ENCODE measurements at regions not wholly inside any gene's neighbourhood (a gene's known extent, or its start where the extent isn't known, plus 50 kb on each side); places are given as distances from the start of the nearest gene placed in this dataset.
A peak's percentile ranks its signal among the peaks of the same experiment; 100 is the strongest.

DNA sequence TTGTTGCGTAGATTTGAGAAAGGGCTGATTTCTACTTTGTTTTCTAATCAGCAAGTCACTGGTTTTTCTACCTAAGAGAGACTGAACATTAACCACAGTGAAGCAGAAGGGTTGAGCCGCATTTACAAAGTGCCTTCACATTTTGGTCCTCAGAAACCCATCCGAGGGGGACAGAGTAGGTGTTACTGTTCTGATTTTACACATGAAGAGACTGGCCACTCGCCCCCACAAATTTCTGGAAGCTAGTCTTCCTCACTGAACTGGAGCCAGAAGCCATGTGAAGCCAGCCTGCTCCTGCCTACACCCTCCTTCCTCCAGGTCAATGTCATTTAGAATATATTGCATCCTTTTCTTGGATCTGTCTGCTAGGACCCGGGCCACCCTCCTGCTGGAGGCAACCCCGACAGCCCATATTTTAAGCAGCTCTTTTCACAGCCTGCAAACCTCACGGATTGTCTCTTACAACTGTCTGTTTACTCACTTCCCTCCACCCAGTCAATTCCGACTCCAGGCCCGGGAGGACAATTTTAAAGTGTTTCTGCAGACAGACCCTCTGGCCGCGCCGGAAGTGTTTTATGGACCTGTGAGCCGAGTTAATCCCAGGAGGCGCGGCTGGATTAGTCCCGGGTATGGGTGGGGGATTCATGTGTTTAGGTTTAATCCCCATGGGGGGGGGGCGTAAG is 73.2 kb upstream of the BCOR start:
- Mint-ChIP-seq H3K27ac (peak overlapping the region; percentile 98), H3K4me1 (peaks cover 40% of the 10 kb centered on the region), H3K27me3 (no peaks in the 10 kb centered on the region), H3K36me3 (no peaks in the 10 kb centered on the region), H3K9me3 (no peaks in the 10 kb centered on the region), H3K4me3 (peak overlapping the region; percentile 88)
- POLR2A ChIA-PET = interaction anchor here (1.1 to 6.0 kb wide), 5 partner anchors 17 to 356 kb away, joined by 3 to 71 read pairs (median 12); partner anchors contain the start of gene BCOR
- no peak for ATAC-seq (ENCODE audit: low read depth)
- no peak for DNase-seq

DNA sequence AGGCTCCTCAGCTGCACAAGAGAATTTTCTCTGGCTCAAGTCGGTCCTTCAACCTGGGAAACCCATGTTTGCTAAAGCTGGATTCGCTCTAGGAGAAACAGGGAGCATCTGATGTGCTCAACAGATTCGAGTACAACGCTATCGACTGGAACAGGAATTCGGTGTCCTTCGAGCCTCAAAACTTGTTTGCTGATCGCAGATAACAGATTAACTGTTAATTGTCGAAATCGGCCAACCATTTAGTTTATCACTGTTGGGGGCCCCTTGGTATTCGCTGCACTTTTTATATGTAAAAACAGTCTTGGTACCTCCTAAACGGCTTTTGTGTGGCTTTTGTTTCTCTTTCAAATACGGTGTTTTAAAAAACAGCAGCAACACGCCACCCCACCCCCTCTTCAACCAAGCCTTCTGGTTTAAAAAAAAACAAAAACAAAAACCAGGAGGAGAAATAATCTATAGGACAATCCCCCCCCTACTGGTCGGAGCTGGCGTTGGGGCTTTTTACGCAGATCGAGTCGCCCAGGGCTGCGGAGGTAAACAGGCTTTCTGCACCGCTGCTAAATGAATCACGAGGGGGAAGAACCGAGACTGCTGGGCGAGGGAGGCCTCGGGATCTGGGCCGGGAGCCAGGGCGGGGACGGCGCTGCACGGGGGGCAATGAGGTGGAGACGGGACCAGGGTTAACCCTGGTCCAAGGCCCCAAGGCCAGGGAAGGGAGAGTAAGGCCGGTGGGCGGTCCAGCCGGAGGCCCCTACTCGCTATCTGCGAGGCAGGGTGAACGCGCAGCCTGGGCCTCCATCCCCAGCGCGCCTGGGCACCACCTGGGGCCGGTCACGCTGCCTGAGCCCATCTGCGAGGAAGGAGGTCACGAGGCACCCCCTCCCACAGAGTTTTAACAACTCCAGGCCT is 71.7 kb upstream of the BCOR start:
- H3K27me3 Mint-ChIP-seq = no peaks in the 10 kb centered on the region
- H3K36me3 Mint-ChIP-seq = no peaks in the 10 kb centered on the region
- peaks cover 36% of the 10 kb centered on the region for H3K4me1 Mint-ChIP-seq
- H3K27ac Mint-ChIP-seq = peak overlapping the region; percentile 98
- no peaks in the 10 kb centered on the region for H3K9me3 Mint-ChIP-seq
- H3K4me3 Mint-ChIP-seq = peak overlapping the region; percentile 88
- ATAC-seq (ENCODE audit: low read depth) (peak; percentile 65), DNase-seq (peak; percentile 75)
- POLR2A ChIA-PET = interaction anchor here (0.8 to 6.0 kb wide), 13 partner anchors 16 to 353 kb away, joined by 3 to 71 read pairs (median 4); partner anchors contain the start of gene BCOR

DNA sequence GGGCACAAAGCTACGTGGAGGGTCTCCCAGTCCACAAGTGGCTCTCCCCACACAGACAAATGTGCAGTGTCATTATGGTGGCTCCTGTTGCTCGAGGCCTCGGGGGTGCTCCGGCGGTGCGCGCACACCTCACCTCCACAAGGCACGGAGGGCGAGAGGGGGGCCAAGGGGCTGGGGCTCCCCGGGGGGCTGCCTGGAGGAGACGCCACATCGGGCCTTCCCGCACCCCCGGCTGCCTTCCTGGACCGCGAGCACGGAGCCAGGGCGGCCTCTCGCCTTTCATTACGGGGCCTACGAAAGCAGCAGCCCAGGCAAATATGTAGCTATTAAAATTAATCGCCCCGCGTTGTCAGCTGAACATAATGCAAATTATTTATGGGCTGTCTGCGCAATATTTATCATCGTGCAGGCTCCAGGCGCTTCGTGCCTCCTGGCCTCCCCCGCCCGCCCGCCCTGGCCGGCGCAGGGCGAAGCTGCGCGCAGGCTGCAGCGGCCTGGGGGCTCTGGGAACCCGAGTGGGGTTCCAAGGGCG is 70.8 kb upstream of the BCOR start:
- DNase-seq = no peak
- peak overlapping the region; percentile 87 for H3K27ac Mint-ChIP-seq
- H3K27me3 Mint-ChIP-seq = no peaks in the 10 kb centered on the region
- ATAC-seq (ENCODE audit: low read depth) = no peak
- no peaks in the 10 kb centered on the region for H3K36me3 Mint-ChIP-seq
- POLR2A ChIA-PET = interaction anchor here (0.9 to 6.0 kb wide), 11 partner anchors 8 to 352 kb away, joined by 3 to 71 read pairs (median 6); partner anchors contain the start of gene BCOR
- H3K9me3 Mint-ChIP-seq = no peaks in the 10 kb centered on the region
- peak overlapping the region; percentile 84 for H3K4me3 Mint-ChIP-seq
- H3K4me1 Mint-ChIP-seq = peaks cover 29% of the 10 kb centered on the region

DNA sequence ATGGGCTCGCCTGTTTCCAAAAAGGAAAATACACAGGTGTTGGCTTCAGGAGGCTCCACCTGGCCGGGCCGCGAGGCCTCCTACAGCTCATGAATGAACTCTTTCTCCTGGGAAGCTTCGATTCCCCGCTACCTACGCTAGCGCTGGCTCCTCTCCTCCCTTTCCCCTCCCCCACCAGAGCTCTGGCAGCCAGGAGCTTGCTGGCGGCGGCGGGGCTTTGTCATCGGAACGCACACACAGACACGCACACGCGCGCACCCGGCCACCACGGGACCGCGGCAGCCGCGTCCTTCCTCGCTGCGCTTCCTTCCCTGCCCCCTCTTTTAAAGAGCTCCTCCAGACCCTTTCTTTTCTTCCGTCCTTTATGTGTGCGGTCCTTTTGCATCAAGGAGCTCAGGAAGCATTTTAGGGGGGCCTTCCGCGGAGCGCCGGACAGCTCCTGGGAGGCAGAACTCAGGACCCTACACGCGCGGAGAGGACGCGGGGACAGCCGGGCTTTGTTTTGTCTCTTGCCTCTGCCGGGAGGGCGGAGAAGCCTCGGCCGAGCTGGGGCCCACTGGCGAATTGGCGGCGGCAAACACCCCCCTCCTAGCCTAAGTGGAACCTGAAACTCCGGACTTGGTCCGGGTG is 70.2 kb upstream of the BCOR start:
- no peaks in the 10 kb centered on the region for H3K9me3 Mint-ChIP-seq
- no peak for ATAC-seq (ENCODE audit: low read depth)
- peaks cover 23% of the 10 kb centered on the region for H3K4me1 Mint-ChIP-seq
- peak overlapping the region; percentile 87 for H3K27ac Mint-ChIP-seq
- POLR2A ChIA-PET = interaction anchor here (0.9 to 6.0 kb wide), 9 partner anchors 9 to 351 kb away, joined by 3 to 71 read pairs (median 6); partner anchors contain the start of gene BCOR
- H3K36me3 Mint-ChIP-seq = no peaks in the 10 kb centered on the region
- H3K27me3 Mint-ChIP-seq = no peaks in the 10 kb centered on the region
- peak overlapping the region; percentile 84 for H3K4me3 Mint-ChIP-seq
- no peak for DNase-seq

DNA sequence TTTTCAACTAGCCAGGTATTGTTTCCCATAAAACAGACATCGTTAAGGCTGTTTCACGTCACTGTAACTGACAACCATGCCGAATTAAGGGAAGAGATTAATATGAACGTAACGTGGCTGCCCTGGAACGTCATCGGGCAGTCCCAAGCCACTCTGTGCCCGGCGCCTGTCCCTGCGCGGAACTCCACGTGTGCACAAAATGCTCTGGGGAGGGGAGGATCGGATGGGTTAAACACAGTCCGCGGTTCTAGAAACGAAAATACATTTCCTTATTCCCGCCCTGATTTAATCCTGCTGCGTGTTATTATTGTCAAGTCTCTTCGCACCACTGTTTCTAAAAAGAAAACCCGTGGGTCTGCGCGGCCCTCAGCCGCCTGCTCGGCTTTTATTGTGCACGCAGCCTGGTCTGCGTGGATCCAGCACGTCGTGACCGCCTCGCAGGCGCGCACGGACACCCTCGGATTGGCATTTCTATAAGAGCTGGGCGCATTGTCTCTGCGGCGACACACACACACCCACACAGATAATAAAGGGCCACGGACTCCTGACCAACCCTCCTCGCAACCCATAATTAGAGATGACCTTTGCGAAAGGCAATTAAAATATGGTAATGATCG is 69.6 kb upstream of the BCOR start:
- no peak for DNase-seq
- H3K4me1 Mint-ChIP-seq = peaks cover 21% of the 10 kb centered on the region

DNA sequence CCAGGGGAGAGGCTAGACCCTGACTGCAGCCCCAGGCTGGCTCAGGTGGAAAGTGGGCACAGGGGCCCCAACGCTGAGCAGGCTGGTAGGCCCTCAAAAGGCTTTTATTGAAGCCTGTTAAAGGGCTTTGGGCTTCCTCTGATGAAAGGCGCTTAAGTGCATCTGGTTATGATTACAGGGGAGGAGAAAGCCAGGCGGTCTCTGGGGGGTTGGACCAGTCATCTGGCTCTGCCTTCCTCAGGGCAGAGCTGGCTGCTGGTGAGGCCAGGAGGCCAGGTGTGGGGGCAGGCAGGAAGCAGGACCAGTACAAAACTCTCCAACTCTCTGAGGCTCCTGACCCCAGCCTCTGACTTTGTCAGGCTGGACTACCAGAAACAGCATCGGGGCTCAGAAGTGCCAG is 68.8 kb upstream of the BCOR start:
- Mint-ChIP-seq H3K9me3 (no peaks in the 10 kb centered on the region), H3K27me3 (no peaks in the 10 kb centered on the region), H3K36me3 (no peaks in the 10 kb centered on the region), H3K4me3 (peak overlapping the region; percentile 84), H3K4me1 (peaks cover 21% of the 10 kb centered on the region), H3K27ac (peak overlapping the region; percentile 87)
- peak; percentile 11 for ATAC-seq (ENCODE audit: low read depth)
- DNase-seq = no peak
- POLR2A ChIA-PET = interaction anchor here (0.8 to 5.2 kb wide), 4 partner anchors 10 to 153 kb away, joined by 3 to 28 read pairs (median 7); no protein-coding TSS in a partner anchor

More for the DNA sequence above, 69.6 kb upstream of the BCOR start:
- ATAC-seq (ENCODE audit: low read depth) = no peak
- H3K9me3 Mint-ChIP-seq = no peaks in the 10 kb centered on the region
- peak overlapping the region; percentile 84 for H3K4me3 Mint-ChIP-seq
- H3K27me3 Mint-ChIP-seq = no peaks in the 10 kb centered on the region
- no peaks in the 10 kb centered on the region for H3K36me3 Mint-ChIP-seq
- POLR2A ChIA-PET = interaction anchor here (0.8 to 6.0 kb wide), 8 partner anchors 9 to 154 kb away, joined by 3 to 71 read pairs (median 8); partner anchors contain the start of gene BCOR
- peak overlapping the region; percentile 87 for H3K27ac Mint-ChIP-seq

DNA sequence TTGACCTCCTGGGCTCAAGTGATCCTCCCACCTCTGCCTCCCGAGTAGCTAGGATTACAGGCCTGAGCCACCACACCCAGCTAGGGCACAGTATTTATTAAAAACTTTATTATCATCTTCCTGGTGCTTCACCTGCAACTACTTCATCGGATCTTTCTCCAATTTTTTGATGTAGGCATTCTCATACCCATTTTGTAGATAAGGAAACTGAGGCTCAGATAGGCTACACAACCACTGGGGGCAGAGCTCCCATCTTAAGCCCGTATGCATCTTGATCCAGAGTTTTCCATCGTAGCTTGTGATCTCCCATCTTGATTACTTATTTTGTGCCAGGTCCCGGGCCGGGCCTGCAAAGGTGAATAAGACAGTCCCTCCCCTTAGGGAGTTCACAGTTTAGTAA is 68.1 kb upstream of the BCOR start:
- no peak overlapping the region for H3K27ac Mint-ChIP-seq

DNA sequence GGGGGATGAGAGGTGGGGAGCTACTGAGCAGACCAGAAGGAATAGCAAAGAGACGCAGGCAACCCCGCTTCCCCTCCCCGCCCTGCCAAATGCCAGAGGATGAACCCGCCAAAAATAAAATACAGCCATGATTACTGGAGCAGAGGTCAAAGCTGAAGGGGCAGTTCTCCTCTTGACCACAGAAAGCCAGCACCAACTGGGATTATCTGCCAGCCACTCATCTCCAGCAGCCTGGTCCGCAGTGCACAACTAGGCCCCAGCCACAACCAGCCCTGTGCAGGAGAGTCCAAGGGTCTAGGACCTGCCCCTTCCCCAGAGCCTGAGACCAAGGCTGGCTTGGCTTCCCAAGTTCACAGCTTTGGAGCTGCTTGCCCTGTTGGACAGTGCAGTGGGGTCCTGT is 67.4 kb upstream of the BCOR start:
- H3K27me3 Mint-ChIP-seq = no peaks in the 10 kb centered on the region
- no peak for ATAC-seq (ENCODE audit: low read depth)
- H3K4me3 Mint-ChIP-seq = no peak overlapping the region
- no peak for DNase-seq
- peaks cover 16% of the 10 kb centered on the region for H3K4me1 Mint-ChIP-seq
- no peaks in the 10 kb centered on the region for H3K9me3 Mint-ChIP-seq
- H3K36me3 Mint-ChIP-seq = no peaks in the 10 kb centered on the region
- POLR2A ChIA-PET = interaction anchor here (1.2 to 1.9 kb wide), 3 partner anchors 12 to 68 kb away, joined by 3 to 4 read pairs (median 4); partner anchors contain the start of gene BCOR
- H3K27ac Mint-ChIP-seq = no peak overlapping the region

More for the DNA sequence above, 68.1 kb upstream of the BCOR start:
- ATAC-seq (ENCODE audit: low read depth) (no peak), DNase-seq (no peak)
- H3K36me3 Mint-ChIP-seq = no peaks in the 10 kb centered on the region
- peaks cover 19% of the 10 kb centered on the region for H3K4me1 Mint-ChIP-seq
- H3K9me3 Mint-ChIP-seq = no peaks in the 10 kb centered on the region
- POLR2A ChIA-PET = interaction anchor here (1.2 to 3.4 kb wide), 4 partner anchors 11 to 69 kb away, joined by 3 to 11 read pairs (median 4); partner anchors contain the start of gene BCOR
- no peaks in the 10 kb centered on the region for H3K27me3 Mint-ChIP-seq
- no peak overlapping the region for H3K4me3 Mint-ChIP-seq

DNA sequence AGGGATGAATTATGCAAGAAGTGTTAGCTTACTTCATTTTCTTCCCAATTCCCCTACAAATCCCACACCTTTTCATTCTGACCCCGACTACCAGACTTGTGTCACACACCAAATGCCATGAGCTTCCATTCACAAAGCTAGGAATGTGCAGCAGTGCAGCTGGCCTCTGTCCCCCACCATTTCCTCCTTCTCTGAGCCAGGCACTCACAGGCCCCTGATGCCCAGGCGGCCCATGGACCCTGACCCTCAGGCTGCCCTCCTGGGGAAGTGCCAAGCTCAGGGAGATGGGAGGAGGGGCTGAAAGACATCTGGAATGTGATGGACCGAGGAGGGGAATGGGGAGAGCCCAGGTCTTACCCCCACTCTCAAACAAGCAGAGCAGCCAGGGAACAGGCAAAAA is 67.0 kb upstream of the BCOR start:
- DNase-seq (no peak), ATAC-seq (ENCODE audit: low read depth) (no peak)
- no peaks in the 10 kb centered on the region for H3K36me3 Mint-ChIP-seq
- peaks cover 15% of the 10 kb centered on the region for H3K4me1 Mint-ChIP-seq
- POLR2A ChIA-PET = interaction anchor here (1.3 to 1.9 kb wide), 2 partner anchors 11 to 67 kb away, joined by 4 read pairs; partner anchors contain the start of gene BCOR
- no peak overlapping the region for H3K4me3 Mint-ChIP-seq
- H3K27ac Mint-ChIP-seq = no peak overlapping the region
- H3K9me3 Mint-ChIP-seq = no peaks in the 10 kb centered on the region
- H3K27me3 Mint-ChIP-seq = no peaks in the 10 kb centered on the region

DNA sequence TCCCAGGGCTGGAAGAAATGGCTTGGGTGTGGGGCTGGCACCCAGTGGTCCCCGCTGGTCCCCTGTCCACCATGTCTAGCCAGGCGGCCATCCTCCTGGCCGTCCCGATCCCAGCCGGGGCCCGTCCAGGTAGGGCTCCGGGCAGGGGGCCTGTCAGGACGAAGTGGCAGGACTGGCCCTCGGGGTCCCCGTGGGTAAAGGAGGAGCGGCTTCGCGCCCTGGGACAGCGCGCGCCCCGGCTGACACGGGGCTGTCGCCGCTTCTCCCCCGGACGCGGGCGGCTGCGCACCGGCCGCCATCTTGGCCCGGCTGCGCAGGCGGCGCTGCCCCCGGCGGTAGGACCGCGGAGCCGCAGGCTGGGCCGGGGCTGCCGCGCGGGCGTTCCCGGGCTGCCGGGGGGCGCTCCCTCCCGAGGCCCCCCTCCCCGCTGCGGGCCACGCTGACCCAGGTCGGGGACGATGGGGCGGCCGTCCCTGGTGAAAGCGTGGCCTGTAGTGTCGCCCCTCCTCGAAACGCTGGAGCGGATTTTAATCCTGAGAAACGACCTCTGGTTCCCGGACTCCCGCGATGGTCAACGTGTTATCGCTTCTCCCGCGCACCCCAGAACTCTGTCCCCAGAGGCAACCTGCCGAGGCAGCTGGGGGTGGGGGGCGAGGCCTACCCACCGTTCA is 60.4 kb upstream of the BCOR start:
- peak overlapping the region; percentile 78 for H3K4me3 Mint-ChIP-seq
- POLR2A ChIA-PET = no interaction called here
- peaks cover 5% of the 10 kb centered on the region for H3K4me1 Mint-ChIP-seq
- no peaks in the 10 kb centered on the region for H3K9me3 Mint-ChIP-seq
- peak overlapping the region; percentile 75 for H3K27ac Mint-ChIP-seq
- peaks cover 3% of the 10 kb centered on the region for H3K27me3 Mint-ChIP-seq
- peak; percentile 53 for ATAC-seq (ENCODE audit: low read depth)
- no peaks in the 10 kb centered on the region for H3K36me3 Mint-ChIP-seq
- peak; percentile 70 for DNase-seq

DNA sequence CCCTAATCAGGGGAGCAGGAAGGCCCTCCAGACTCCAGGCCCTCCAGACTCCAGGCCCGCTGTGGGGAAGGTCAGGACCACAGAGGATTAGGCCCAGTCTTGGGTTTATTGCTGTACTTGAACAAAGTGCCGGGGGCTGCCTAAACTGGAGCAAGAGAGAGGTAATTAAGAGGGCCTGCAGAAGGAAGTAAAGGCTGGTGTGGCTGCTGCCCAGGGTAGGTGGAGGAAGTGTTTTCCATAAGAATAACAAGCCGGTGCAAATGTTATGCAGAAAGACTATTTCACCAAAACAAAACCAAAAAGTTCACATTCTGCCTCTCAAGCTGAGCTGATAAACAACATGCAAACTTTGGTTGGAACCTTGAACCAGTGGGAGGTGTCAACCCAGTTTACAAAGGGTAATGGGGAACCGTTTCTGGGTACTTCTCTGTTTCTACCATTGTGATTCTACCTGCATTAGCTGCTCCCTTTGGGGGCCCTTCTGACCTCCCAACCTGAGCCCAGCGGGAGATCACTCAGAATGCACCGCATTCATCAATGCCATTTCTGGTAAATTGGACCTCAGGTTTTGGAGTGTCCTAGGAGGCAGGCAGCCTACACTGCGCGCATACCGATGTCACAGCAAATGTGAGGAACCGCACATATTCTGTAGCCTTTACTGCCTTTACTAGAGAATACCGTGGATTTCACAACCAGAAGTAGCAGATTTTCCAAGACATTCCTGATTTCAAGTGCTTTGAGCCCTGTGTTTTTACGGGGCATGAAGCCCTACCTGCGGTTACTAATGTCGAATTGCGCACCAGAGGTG is 59.7 kb upstream of the BCOR start:
- ATAC-seq (ENCODE audit: low read depth) (no peak), DNase-seq (no peak)
- no peak overlapping the region for H3K27ac Mint-ChIP-seq
- no peaks in the 10 kb centered on the region for H3K36me3 Mint-ChIP-seq
- H3K4me3 Mint-ChIP-seq = peak overlapping the region; percentile 40
- H3K27me3 Mint-ChIP-seq = peaks cover 3% of the 10 kb centered on the region
- H3K4me1 Mint-ChIP-seq = peaks cover 4% of the 10 kb centered on the region
- no peaks in the 10 kb centered on the region for H3K9me3 Mint-ChIP-seq
- POLR2A ChIA-PET = interaction anchor here (1.7 kb wide), 1 partner anchor 302 kb away, joined by 5 read pairs; no protein-coding TSS in a partner anchor

Data from activated naive CD8-positive, alpha-beta T cell treated with anti-CD3 and anti-CD28 coated beads, Interleukin-2, amount 10 ng/mL, durations not matched to agents 7 days and 5 days (primary cell).